K562 (cell line): ENCODE measurements at regions not wholly inside any gene's neighbourhood (a gene's known extent, or its start where the extent isn't known, plus 50 kb on each side); places are given as distances from the start of the nearest gene placed in this dataset.

Source experiments
- ATAC-seq: fragments of 200-7000 bp; cut with Tn5 transposase; 3 replicates; pipeline ENCODE4 v1.9.1; 2020; ENCODE audit warnings: moderate library complexity
- BruUV-seq: library from RNA; stranded (reverse); fragments of 400-500 nt; replicated peaks from 2 replicates; lab custom pipeline; 2021; lab: Mats Ljungman, UMichigan
- CTCF ChIA-PET: fragments of 300-600 bp; formaldehyde crosslinking; extraction: SDS; loops from one replicate; lab custom pipeline; 2021; ENCODE audit warnings: low intra/inter-chr PET ratio; lab: Yijun Ruan, JAX
- POLR2A ChIA-PET: fragments of 300-600, 350-650 bp; sonication (Branson Sonifier 250); formaldehyde crosslinking; extraction: SDS; loops from one replicate; lab custom pipeline; 2021; ENCODE audit warnings: antibody characterized with exemption, inconsistent platforms; lab: Yijun Ruan, JAX
- DNase-seq, 4 experiments: peaks; one replicate each; pipeline versions ENCODE4 v3.0.0 to v3.0.0-alpha.2; 2011 to 2018; ENCODE audit warnings: low spot score in 3 of 4, mixed read lengths in 3 of 4; ENCODE audit errors: extremely low read depth in 1 of 4
- FAIRE-seq: peaks from 2 replicates; lab custom pipeline; 2011; peaks lifted over from hg19 to GRCh38; lab: Jason Lieb, UNC
- H2AFZ ChIP-seq: 2 replicates; pipeline ENCODE4 v1.6.0; 2011; ENCODE audit warnings: low read depth, low read length, control low read depth, inconsistent platforms
- H3K27ac ChIP-seq: fragments of 200-600 bp; 3 replicates; pipeline ENCODE4 v1.8.0; 2011; ENCODE audit warnings: low read depth, mild to moderate bottlenecking, control low read depth, inconsistent platforms, low read length, moderate library complexity, mixed read lengths; ENCODE audit errors: extremely low read depth
- H3K27me3 ChIP-seq, 2 experiments: fragments of 300-600 bp in 1 of 2; 2 replicates in 1 of 2; 3 replicates in 1 of 2; pipeline versions ENCODE4 v1.6.0 to v1.8.0; 2011; ENCODE audit warnings: inconsistent platforms in 2 of 2, low read length in 2 of 2, mild to moderate bottlenecking in 1 of 2, mixed read lengths in 1 of 2, moderate library complexity in 1 of 2; ENCODE audit not compliant: control insufficient read depth in 2 of 2, insufficient read depth in 2 of 2
- H3K36me3 ChIP-seq: fragments of 300-600 bp; 3 replicates; pipeline ENCODE4 v1.8.0; 2011; ENCODE audit warnings: mild to moderate bottlenecking, low read length, inconsistent platforms; ENCODE audit not compliant: control insufficient read depth, insufficient read depth
- H3K4me1 ChIP-seq, 2 experiments: fragments of 200-600 bp in 1 of 2; replicated peaks in 1 of 2; 2 replicates in 1 of 2; 3 replicates in 1 of 2; pipeline versions ENCODE4 v1.5.1 to v1.8.0; 2011; ENCODE audit warnings: inconsistent platforms in 2 of 2, low read length in 2 of 2, mild to moderate bottlenecking in 1 of 2, mixed read lengths in 1 of 2, moderate library complexity in 1 of 2; ENCODE audit not compliant: control insufficient read depth in 2 of 2, insufficient read depth in 2 of 2
- H3K4me2 ChIP-seq: 2 replicates; pipeline ENCODE4 v1.6.1; 2011; ENCODE audit warnings: low read length, control low read depth, inconsistent platforms, mixed read lengths; ENCODE audit not compliant: insufficient read depth
- H3K4me3 ChIP-seq: fragments of 200-600 bp; sonication (generic), shearing (Covaris generic); 2 replicates; pipeline ENCODE4 v1.5.1; 2016; ENCODE audit warnings: control low read depth, inconsistent platforms
- H3K79me2 ChIP-seq: fragments of 200-600 bp; 3 replicates; pipeline ENCODE4 v1.8.0; 2011; ENCODE audit warnings: low read length, inconsistent platforms; ENCODE audit not compliant: control insufficient read depth, insufficient read depth
- H3K9ac ChIP-seq, 2 experiments: 2 replicates each; pipeline versions ENCODE4 v1.6.0 to v1.6.1; 2011; ENCODE audit warnings: low read depth in 2 of 2, low read length in 2 of 2, control low read depth in 1 of 2, inconsistent platforms in 1 of 2, mild to moderate bottlenecking in 1 of 2, mixed read lengths in 1 of 2; ENCODE audit not compliant: insufficient read depth in 1 of 2
- H3K9me1 ChIP-seq: one replicate; pipeline ENCODE4 v1.6.0; 2011; ENCODE audit warnings: inconsistent platforms, mild to moderate bottlenecking, low read length, moderate library complexity; ENCODE audit not compliant: control insufficient read depth, insufficient read depth
- H3K9me3 ChIP-seq: replicated peaks from 2 replicates; pipeline ENCODE4 v1.5.1; 2011; ENCODE audit warnings: low read depth, low read length, inconsistent platforms; ENCODE audit not compliant: control insufficient read depth, insufficient read depth
- H4K20me1 ChIP-seq: replicated peaks from 2 replicates; pipeline ENCODE4 v1.6.1; 2011; ENCODE audit warnings: low read length, inconsistent platforms, mixed read lengths; ENCODE audit not compliant: control insufficient read depth, insufficient read depth
- EP300 ChIP-seq: IDR thresholded peaks from 2 replicates; pipeline ENCODE4 v1.6.1; 2012; ENCODE audit warnings: low read length, improper control_type of control experiment
- PURB ChIP-seq: sonication (generic); formaldehyde crosslinking; IDR thresholded peaks from 2 replicates; pipeline ENCODE4 v1.9.0; 2021; ENCODE audit warnings: low read depth, mild to moderate bottlenecking, missing genetic modification reagents
- RBM17 ChIP-seq: fragments of 200-400 bp; formaldehyde crosslinking; IDR thresholded peaks from 2 replicates; pipeline ENCODE4 v1.6.1; 2017; ENCODE audit warnings: low read depth, mild to moderate bottlenecking, low read length, borderline replicate concordance
- XRCC5 ChIP-seq: fragments of 200-400 bp; formaldehyde crosslinking; IDR thresholded peaks from 2 replicates; pipeline ENCODE4 v1.6.1; 2017; ENCODE audit warnings: low read depth, mild to moderate bottlenecking, low read length
- WGBS: fragments of 100-300 bp; shearing (Covaris generic); methylation state at CpG from one replicate; pipeline ENCODE4 v1.1.6; 2016; ENCODE audit warnings: low coverage, mixed read lengths; ENCODE audit not compliant: insufficient coverage; ENCODE audit errors: missing lambda C conversion rate; 5-methylcytosine and 5-hydroxymethylcytosine counted together
- in situ Hi-C: fragments of 300-500 bp; cut with MboI; formaldehyde crosslinking; loops from 4 replicates; pipeline ENCODE4 v1.15.0; 2018; ENCODE audit warnings: inconsistent platforms, mixed read lengths
- intact Hi-C: fragments of 100-400 bp; cut with micrococcal nuclease; formaldehyde crosslinking; loops from 2 replicates; pipeline ENCODE4 v1.14.2; 2022
- TF ChIP-seq, protein P1 (sequence below): fragments of 250-450 bp; sonication (Bioruptor Pico); IDR thresholded peaks from 2 replicates; pipeline ENCODE4 v1.5.0; 2020; ENCODE audit warnings: mild to moderate bottlenecking, borderline replicate concordance

DNA sequence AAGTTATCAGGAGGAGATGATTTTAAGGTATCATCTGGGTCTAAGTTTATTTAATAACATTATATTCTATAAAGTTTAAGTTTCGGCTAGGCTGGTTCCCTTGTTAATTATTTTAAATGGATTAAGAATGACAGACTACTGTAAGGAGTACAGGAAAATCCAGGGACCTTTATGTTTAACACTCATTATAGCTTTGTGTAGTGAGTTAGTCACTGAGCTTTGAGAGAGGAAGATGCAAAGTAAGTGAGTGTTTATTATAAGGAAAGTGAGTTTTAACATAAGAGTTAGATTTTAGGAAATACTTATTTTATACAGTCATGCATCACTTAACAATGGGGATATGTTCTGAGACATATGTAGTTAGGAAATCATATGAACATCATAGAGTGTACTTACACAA is 485.5 kb downstream of the MMUT start:
- FAIRE-seq, result no peak
- no peak for DNase-seq
- Histone ChIP-seq H3K4me3 (no peak overlapping the region), H4K20me1 (no peaks in the 10 kb centered on the region), H3K4me1 (no peaks in the 10 kb centered on the region), H3K9me3 (peaks cover 3% of the 10 kb centered on the region; the same call in 1 of the 2 replicates), H2AFZ (no peak overlapping the region), H3K36me3 (no peaks in the 10 kb centered on the region), H3K79me2 (no peaks in the 10 kb centered on the region), H3K9ac (no peak overlapping the region), H3K4me2 (no peak overlapping the region), H3K27ac (no peak overlapping the region), H3K9me1 (no peaks in the 10 kb centered on the region), H3K27me3 (no peaks in the 10 kb centered on the region)
- in situ Hi-C loops, result no loop called here
- 0% methylated on average over 1 of the region's 1 CpG for WGBS
- POLR2A ChIA-PET, result no interaction called here
- TF ChIP-seq, protein P1, sequence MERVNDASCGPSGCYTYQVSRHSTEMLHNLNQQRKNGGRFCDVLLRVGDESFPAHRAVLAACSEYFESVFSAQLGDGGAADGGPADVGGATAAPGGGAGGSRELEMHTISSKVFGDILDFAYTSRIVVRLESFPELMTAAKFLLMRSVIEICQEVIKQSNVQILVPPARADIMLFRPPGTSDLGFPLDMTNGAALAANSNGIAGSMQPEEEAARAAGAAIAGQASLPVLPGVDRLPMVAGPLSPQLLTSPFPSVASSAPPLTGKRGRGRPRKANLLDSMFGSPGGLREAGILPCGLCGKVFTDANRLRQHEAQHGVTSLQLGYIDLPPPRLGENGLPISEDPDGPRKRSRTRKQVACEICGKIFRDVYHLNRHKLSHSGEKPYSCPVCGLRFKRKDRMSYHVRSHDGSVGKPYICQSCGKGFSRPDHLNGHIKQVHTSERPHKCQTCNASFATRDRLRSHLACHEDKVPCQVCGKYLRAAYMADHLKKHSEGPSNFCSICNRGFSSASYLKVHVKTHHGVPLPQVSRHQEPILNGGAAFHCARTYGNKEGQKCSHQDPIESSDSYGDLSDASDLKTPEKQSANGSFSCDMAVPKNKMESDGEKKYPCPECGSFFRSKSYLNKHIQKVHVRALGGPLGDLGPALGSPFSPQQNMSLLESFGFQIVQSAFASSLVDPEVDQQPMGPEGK (CRISPR knock-in tag), result no peak
- TF ChIP-seq EP300 (no peak), RBM17 (no peak), XRCC5 (no peak), PURB (no peak)
- no TSS peak for BruUV-seq
- intact Hi-C loops, result no loop called here
- no peak for ATAC-seq
- CTCF ChIA-PET, result no interaction called here
